Fibroblast of skin of back (primary cell): ENCODE measurements at regions not wholly inside any gene's neighbourhood (a gene's known extent, or its start where the extent isn't known, plus 50 kb on each side); places are given as distances from the start of the nearest gene placed in this dataset.
"Not testable (repeated sequence)": the region's sequence is repeated elsewhere in the genome, so short reads cannot be mapped to it uniquely, and the experiment has no call there.

ENCODE experiments used
- DNase-seq: peaks from one replicate; pipeline ENCODE4 v3.0.0-alpha.2; 2013

- no peak for DNase-seq
Measured at GRCh38 chr2:185891403-185891802, 152.8 kb downstream of the FSIP2 start.

GRCh38 chr2:185891804-185892411, 153.3 kb downstream of the FSIP2 start:
- DNase-seq, result no peak

- no peak for DNase-seq
Measured at GRCh38 chr2:185892484-185892883, 153.9 kb downstream of the FSIP2 start.

GRCh38 chr2:185894223-185894622, 155.6 kb downstream of the FSIP2 start:
- DNase-seq, result no peak

- DNase-seq, result no peak
Measured at GRCh38 chr2:185895828-185896693, 157.5 kb downstream of the FSIP2 start.

- no peak for DNase-seq
Measured at GRCh38 chr2:185899366-185899765, 160.8 kb downstream of the FSIP2 start.

GRCh38 chr2:185919155-185919554, 180.6 kb downstream of the FSIP2 start:
- peak; percentile 27 for DNase-seq

- DNase-seq, result peak; percentile 2
Measured at GRCh38 chr2:185921048-185921756, 182.6 kb downstream of the FSIP2 start.

GRCh38 chr2:185934232-185934631, 195.6 kb downstream of the FSIP2 start:
- DNase-seq, result no peak

GRCh38 chr2:185939858-185940257, 201.3 kb downstream of the FSIP2 start:
- no peak for DNase-seq

- DNase-seq, result no peak
Measured at GRCh38 chr2:185942855-185943254, 204.3 kb downstream of the FSIP2 start.

GRCh38 chr2:185947722-185948121, 209.1 kb downstream of the FSIP2 start:
- DNase-seq, result no peak

- DNase-seq, result no peak
Measured at GRCh38 chr2:185952100-185952499, 213.5 kb downstream of the FSIP2 start.

- no peak for DNase-seq
Measured at GRCh38 chr2:185954389-185954788, 215.8 kb downstream of the FSIP2 start.

GRCh38 chr2:185955050-185955449, 216.4 kb downstream of the FSIP2 start:
- DNase-seq, result no peak

GRCh38 chr2:185967335-185967734, 228.7 kb downstream of the FSIP2 start:
- no peak for DNase-seq

GRCh38 chr2:185970148-185970852, 231.7 kb downstream of the FSIP2 start:
- DNase-seq, result no peak

GRCh38 chr2:185978634-185979407, 240.2 kb downstream of the FSIP2 start:
- peak; percentile 3 for DNase-seq

GRCh38 chr2:185979546-185980071, 241.0 kb downstream of the FSIP2 start:
- DNase-seq, result no peak

- no peak for DNase-seq
Measured at GRCh38 chr2:185980944-185981343, 242.3 kb downstream of the FSIP2 start.

GRCh38 chr2:185984670-185985069, 246.1 kb downstream of the FSIP2 start:
- peak; percentile 13 for DNase-seq

- DNase-seq, result not testable (repeated sequence)
Measured at GRCh38 chr2:185988907-185989306, 250.3 kb downstream of the FSIP2 start.
